HG03575 (cell line): ENCODE measurements at regions not wholly inside any gene's neighbourhood (a gene's known extent, or its start where the extent isn't known, plus 50 kb on each side); places are given as distances from the start of the nearest gene placed in this dataset.

Source experiments
- ATAC-seq: cut with Tn5 transposase; IDR thresholded peaks from one replicate; pipeline ENCODE4 v1.9.1; 2021; ENCODE audit not compliant: unreplicated experiment, insufficient number of reproducible peaks, low FRiP score; ENCODE audit errors: extremely low read depth

DNA sequence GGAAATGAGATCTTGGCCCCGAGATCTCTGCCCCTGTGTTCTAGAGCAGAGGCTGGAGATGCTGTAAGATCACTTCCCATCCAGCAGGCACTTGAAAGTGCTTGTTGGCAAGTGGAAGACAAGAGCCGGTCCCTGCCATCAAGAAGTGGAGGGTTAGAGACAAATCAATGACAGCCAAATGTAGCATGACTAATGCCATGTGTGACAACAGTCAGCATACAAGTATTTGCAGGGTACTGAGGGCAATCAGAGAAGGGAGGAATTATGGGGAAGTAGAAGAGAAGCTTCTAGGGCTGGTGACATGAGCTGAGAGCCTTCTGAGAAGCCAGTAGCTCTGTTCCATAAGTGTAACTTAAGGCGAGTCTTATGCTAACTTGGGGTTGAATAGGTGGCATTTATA lies 58.6 kb downstream of the TMEM17 start:
- ATAC-seq = no peak

DNA sequence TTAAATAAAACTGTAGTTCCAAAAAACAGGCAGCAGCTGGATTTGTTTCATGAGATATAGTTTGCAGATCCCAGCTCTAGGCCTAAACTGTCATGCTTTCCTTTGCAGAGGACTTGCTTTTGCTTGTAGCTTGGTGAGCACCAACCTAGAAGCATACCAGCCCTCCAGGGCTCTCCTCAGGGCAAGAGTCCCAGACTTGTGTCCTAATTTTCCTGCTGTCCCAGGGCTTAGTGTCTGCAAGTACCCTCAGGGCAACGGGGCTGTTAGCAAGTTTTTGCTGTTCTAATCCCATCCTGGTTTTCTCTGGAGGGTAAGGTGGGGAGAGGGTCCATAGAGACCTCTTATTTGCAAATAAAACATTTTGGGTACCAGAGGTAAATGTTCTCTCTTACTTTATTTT lies 59.5 kb downstream of the TMEM17 start:
- ATAC-seq = no peak

DNA sequence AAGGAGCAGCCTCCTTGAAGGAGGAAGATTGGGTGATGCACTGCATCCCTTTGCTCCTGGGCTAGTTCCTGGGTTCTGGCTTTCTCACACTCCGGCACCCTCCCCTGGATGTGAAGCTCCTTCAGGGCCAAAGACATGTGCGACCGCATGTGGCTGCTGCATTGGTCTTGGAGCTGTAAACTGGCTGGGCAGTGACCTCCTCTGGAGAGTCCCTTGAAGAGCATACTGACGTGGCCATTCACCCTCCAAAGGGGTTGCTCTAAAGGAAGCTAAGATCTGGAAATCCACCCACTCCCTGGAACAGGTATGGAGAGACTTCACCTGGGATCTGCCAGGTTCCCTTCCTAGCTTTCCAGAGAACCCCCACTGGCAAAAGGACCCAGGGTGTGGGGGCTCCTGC lies 62.1 kb downstream of the TMEM17 start:
- ATAC-seq = no peak

DNA sequence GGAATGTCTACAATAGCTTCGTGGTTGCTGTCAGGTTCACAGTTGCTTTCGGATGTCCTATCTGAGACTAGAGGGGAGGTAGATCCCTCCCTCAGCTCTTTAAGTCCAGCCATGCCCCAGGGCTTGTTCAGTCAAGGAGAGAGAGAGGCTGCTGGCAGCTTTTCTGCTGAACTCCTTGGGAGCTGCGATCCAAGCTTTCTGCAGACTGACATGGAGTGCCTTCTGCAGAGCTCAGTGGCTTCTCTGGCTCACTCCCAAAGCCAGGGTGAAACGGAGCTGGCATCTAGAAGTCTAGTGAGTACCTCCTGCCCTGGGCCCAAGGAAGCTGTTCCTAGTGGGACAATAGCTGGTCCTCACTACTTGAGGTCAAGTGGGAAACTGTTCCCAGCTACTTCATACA lies 62.5 kb downstream of the TMEM17 start:
- no peak for ATAC-seq

DNA sequence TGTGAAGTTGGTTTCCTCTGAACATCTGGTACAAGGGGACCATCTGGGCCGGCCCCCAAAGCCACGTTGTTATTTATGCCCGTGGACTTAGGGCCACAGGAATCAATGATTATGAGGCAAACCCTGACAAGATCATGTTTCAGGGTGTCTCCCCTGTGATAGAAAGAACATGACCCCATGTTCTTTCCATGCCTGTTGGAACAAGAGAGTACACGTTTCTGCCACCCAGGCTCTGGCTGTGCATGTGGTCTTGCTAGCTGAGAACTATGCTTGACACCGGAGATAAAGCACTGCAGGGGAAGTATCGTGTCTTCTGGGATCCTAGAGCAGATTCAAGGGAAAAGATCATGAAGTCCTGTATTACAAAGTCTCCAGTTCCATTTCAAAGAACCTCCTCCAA lies 64.2 kb downstream of the TMEM17 start:
- ATAC-seq = no peak

GRCh38 chr2:62441421-62441820 lies 64.6 kb downstream of the TMEM17 start:
- ATAC-seq = no peak

DNA sequence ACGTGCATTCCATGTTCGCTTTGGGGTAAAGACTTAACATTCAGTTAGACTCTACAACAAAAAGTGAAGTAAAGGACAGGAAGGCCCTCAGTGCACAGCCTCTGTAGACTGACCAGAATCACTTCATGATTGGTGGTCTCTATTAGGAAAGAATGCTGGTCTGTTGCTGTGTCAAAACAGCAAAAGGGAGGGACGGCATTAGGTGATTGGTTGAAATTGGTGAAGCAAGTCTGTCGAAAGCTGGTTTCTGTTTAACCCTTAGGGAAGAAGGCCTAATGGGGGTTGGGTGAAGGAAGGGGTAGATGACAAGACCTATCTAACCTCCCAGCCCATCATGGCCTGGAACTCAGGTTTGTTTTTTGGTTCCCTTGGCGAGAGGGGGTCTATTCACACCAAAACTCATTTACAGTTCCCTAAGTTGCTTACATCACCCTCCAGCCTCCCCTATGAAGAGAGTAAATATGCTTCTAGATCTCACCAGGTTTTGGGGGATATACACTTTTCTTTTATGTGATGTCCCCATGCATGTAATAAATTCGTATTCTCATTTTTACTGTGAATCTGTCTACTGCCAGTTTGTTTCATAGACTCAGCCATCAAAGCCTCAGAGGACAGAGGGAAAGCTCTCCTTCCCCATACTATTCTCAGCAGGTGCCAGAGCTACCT lies 65.6 kb downstream of the TMEM17 start:
- ATAC-seq = no peak

- ATAC-seq = no peak
Measured at GRCh38 chr2:62439425-62439824, 66.6 kb downstream of the TMEM17 start.

DNA sequence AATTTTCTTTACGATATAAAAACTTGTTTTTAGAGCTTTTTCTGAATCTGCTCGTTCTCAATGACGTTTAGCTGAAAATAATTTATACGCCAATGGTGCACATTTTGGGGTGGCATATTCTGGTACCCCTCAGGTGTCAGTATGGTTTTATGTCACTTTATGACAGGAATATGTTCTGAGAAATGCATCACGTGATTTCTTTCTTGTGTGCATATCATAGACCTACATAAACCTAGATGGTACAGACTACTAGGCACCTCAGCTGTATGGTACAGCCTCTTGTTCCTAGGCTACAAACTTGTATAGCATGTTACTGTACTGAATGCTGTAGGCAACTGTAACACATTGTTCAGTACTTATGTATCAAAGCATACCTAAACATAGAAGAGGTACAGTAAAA lies 68.2 kb downstream of the TMEM17 start:
- ATAC-seq = no peak

GRCh38 chr2:62435720-62436119 lies 70.3 kb downstream of the TMEM17 start:
- ATAC-seq = peak; percentile 73

GRCh38 chr2:62432407-62432806 lies 73.6 kb downstream of the TMEM17 start:
- ATAC-seq = no peak

DNA sequence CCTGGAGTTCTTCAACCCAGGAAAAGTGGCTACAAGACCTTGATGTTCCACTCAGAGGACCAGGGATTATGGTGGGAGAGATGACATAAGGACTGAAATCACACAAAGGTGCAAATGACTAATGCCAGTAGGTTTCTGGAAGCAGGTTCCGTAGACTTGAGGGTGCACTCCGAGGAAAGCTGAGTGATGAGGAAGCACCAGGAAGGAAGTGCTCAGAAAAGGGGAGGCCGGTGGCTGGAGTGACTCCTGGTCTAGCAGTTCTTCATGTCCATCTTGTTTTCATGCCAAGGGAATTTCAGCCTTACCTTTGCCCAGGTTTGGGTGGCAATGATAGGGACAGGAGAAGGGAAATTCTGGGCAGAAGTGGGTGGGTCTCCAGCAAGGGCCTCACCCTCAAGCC lies 74.5 kb downstream of the TMEM17 start:
- ATAC-seq = no peak

- no peak for ATAC-seq
Measured at GRCh38 chr2:62430146-62430545, 75.8 kb downstream of the TMEM17 start.

DNA sequence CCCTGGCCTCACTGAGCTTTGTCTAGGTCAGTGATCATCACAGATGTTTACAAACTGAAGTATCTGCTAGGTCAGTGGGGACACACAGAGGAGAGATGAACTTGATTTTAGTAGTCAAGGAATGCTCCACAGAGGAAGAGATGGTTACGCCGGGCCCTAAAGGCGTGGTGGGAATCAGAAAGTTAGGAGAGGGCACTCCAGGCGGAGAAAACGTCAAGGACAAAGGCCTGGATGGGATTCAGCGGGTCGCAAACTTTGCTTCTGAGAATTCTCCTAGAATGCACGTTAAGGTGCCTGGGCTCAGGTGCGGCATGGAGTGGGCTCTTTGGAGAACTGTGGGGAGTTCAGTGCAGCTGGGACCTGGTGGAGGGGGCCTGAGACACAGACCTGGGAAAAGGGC lies 78.8 kb downstream of the TMEM17 start:
- ATAC-seq = no peak

DNA sequence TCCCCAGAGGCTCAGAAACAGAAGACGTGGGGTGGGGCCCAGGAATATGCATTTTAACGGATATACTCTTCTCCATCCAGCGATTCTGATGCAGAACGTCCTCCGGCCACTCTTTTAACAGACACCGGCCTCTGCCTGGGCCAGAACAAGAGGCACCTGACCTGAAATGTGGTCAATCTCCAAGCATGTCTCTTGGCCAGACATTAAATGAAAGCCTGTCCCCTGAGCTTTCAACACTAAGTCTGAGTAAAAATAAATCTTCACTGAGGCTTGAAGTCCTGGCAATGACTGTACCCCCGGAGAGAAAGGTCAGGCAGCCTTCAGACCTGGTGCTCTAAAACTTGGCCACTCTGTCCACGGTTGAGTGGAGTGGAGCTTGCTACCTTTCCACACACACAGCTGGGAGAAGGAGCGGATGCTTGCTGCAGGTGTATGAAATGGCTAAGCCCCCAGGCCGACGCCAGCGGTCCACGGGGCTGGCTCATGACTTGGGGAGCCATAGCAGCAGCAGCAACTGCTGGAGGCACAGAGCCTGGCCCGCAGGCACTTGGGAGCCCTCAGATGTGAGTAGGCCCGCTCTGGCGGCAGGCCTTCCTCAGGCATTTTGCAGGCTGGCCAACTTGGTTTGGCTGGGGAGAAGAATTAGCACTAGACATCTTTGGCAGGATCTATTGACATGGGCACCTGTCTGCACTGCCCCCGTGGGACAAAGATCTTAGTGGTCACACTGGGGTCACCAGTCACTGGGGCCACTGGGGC lies 79.7 kb downstream of the TMEM17 start:
- ATAC-seq = no peak

DNA sequence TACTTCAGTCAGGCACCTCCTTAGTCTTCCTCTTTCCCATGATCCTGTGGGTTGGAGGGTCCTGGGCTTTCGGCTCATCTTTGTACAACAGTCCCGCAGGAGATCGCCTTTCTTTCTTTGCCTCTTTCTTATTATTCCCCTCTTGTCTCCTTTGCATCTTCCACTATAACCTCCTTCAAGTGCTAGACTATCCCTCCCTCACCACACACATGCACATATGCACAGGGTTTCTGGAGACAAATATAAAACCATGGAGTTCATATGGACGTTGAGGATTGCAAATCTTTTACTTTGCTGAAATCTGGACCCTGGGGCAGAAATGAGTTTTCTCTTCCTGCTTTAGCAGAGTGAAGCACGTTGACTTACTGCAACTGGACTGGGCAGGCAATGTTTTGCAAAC lies 80.3 kb downstream of the TMEM17 start:
- ATAC-seq = no peak

DNA sequence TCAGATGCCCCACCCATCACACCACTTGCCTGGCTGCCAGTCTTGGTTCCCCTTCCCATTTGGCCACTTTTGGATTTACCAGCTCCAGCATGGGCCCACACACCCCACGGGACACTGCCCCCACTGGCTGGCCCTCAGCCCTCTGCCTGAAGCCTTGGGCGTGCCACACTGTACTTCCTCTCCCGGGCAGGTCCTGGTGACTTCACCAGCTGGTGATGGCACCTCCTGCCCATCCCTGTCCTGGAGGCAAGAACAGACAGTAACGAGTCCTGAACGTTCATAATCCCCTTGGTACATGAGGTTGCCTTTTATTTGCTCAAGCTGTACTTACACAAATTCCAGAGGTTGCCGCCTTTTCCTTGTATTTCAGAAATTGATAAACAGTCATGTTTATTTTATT lies 81.1 kb downstream of the TMEM17 start:
- ATAC-seq = no peak

- no peak for ATAC-seq
Measured at GRCh38 chr2:62423883-62424458, 82.0 kb downstream of the TMEM17 start.

DNA sequence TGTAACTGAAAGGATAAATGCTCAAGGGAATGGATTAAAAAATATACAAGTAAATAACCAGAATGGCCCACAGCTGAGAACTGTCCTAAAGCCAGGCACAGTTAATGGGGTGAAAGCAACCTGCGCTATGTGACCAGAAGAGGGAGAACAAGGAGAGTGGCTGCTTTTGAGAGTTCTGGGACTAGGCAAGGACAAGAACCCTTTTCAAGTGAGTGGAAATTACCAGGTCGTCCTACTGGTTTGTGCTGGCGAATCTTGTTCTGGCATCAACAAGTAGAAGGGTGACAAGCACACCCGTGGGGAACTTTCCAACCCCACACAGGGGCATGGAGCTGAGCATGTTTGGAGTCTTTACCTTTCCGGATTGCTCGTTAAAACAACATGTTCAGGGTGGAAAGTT lies 82.8 kb downstream of the TMEM17 start:
- ATAC-seq = no peak

GRCh38 chr2:62415518-62415917 lies 90.5 kb downstream of the TMEM17 start:
- no peak for ATAC-seq
